GM10248 (cell line): ENCODE measurements at regions not wholly inside any gene's neighbourhood (a gene's known extent, or its start where the extent isn't known, plus 50 kb on each side); places are given as distances from the start of the nearest gene placed in this dataset.

ENCODE experiments used
- CTCF ChIA-PET: fragments of 300-600 bp; sonication (Branson Sonifier 250); formaldehyde crosslinking; extraction: SDS; loops from one replicate; lab custom pipeline; 2021; ENCODE audit warnings: antibody characterized with exemption; lab: Yijun Ruan, JAX
- POLR2A ChIA-PET: fragments of 350-650 bp; sonication (Branson Sonifier 250); formaldehyde crosslinking; extraction: SDS; loops from one replicate; lab custom pipeline; 2020; ENCODE audit warnings: antibody characterized with exemption; lab: Yijun Ruan, JAX
- DNase-seq: peaks from one replicate; pipeline ENCODE4 v3.0.0; 2012; ENCODE audit errors: extremely low spot score
- CTCF ChIP-seq: IDR thresholded peaks from 2 replicates; pipeline ENCODE4 v1.5.1; 2012; ENCODE audit warnings: mild to moderate bottlenecking, low read depth; ENCODE audit errors: extremely low read depth, missing control alignments, control extremely low read depth

GRCh38 chr2:21658907-21659477 lies 535.2 kb downstream of the TDRD15 start:
- ChIA-PET CTCF (interaction anchor here (1.3 kb wide), 1 partner anchor 17 kb away, joined by 3 read pairs; no protein-coding TSS in a partner anchor), POLR2A (no interaction called here)
- no peak for DNase-seq
- TF ChIP-seq CTCF, result no peak

- TF ChIP-seq CTCF, result no peak
- CTCF ChIA-PET, result no interaction called here
- no peak for DNase-seq
- POLR2A ChIA-PET, result no interaction called here
Observed at GRCh38 chr2:21664083-21664482, 540.3 kb downstream of the TDRD15 start.

- ChIA-PET CTCF (no interaction called here), POLR2A (no interaction called here)
- no peak for DNase-seq
- TF ChIP-seq CTCF, result no peak
Observed at GRCh38 chr2:21667638-21668037, 543.9 kb downstream of the TDRD15 start.

GRCh38 chr2:21668078-21668710 lies 544.4 kb downstream of the TDRD15 start:
- no peak for TF ChIP-seq CTCF
- DNase-seq, result no peak
- ChIA-PET POLR2A (no interaction called here), CTCF (no interaction called here)

GRCh38 chr2:21676041-21676440 lies 552.3 kb downstream of the TDRD15 start:
- ChIA-PET CTCF (no interaction called here), POLR2A (no interaction called here)
- no peak for DNase-seq
- TF ChIP-seq CTCF, result no peak

- ChIA-PET CTCF (interaction anchor here (1.0 kb wide), 1 partner anchor 16 kb away, joined by 3 read pairs; no protein-coding TSS in a partner anchor), POLR2A (no interaction called here)
- DNase-seq, result no peak
Observed at GRCh38 chr2:21676676-21677075, 552.9 kb downstream of the TDRD15 start.

More at GRCh38 chr2:21676676-21677075, 552.9 kb downstream of the TDRD15 start:
- no peak for TF ChIP-seq CTCF
